Left lung (tissue), 4 donors: ENCODE measurements at regions not wholly inside any gene's neighbourhood (a gene's known extent, or its start where the extent isn't known, plus 50 kb on each side); places are given as distances from the start of the nearest gene placed in this dataset.
A peak's percentile ranks its signal among the peaks of the same experiment; 100 is the strongest.

Experiments used
- ATAC-seq: fragments of 200-7000 bp; cut with Tn5 transposase; one replicate; pipeline ENCODE4 v1.9.1; 2020; ENCODE audit warnings: moderate library complexity
- DNase-seq, 4 donors: peaks; one replicate each; pipeline ENCODE4 v3.0.0-alpha.2; 2013 to 2020
- H3K27ac ChIP-seq, 2 donors: fragments of 200-600 bp; sonication (generic) in 1 of 2; one replicate each; pipeline versions ENCODE4 v1.5.0 to v1.8.0; 2020 to 2021
- H3K27me3 ChIP-seq, 2 donors: fragments of 200-600 bp; sonication (generic) in 1 of 2; one replicate each; pipeline versions ENCODE4 v1.5.0 to v1.8.0; 2020 to 2021
- H3K36me3 ChIP-seq, 2 donors: fragments of 200-600 bp; sonication (generic) in 1 of 2; one replicate each; pipeline versions ENCODE4 v1.5.0 to v1.8.0; 2020 to 2021
- H3K4me1 ChIP-seq, 2 donors: fragments of 200-600 bp; one replicate each; pipeline ENCODE4 v1.8.0; 2021
- H3K4me3 ChIP-seq, 2 donors: fragments of 200-600 bp; sonication (generic) in 1 of 2; one replicate each; pipeline versions ENCODE4 v1.5.0 to v1.8.0; 2020 to 2021; ENCODE audit warnings: mild to moderate bottlenecking in 1 of 2
- H3K9me3 ChIP-seq, 2 donors: fragments of 200-600 bp; sonication (generic) in 1 of 2; one replicate each; pipeline versions ENCODE4 v1.5.0 to v1.8.0; 2020 to 2021
- CTCF ChIP-seq, 2 donors: fragments of 200-600 bp; sonication (generic) in 1 of 2; IDR thresholded peaks; one replicate each; pipeline versions ENCODE4 v1.5.0 to v1.8.0; 2021; ENCODE audit warnings: antibody characterized with exemption in 2 of 2
- intact Hi-C, 2 donors: fragments of 100-400 bp; cut with DNase I; formaldehyde crosslinking; loops; one replicate each; pipeline versions ENCODE4 v1.11.2 to v1.14.2; 2022
- donor health status: DM: no; HTN: yes; CAD: no.
- donor health status: DM: no; HTN: no; CAD: no.

- no peak overlapping the region for H3K4me3 ChIP-seq
- no peaks in the 10 kb centered on the region for H3K9me3 ChIP-seq
- DNase-seq = no peak
- ATAC-seq = no peak
- peaks cover 0 to 5% of the 10 kb centered on the region in 2 donors for H3K4me1 ChIP-seq
- TF ChIP-seq CTCF (IDR thresholded peaks at IDR 0.05) = no peak
- no peaks in the 10 kb centered on the region for H3K36me3 ChIP-seq
- no peaks in the 10 kb centered on the region for H3K27me3 ChIP-seq
- intact Hi-C loops = no loop called here
- H3K27ac ChIP-seq = no peak overlapping the region
These were observed 101.0 kb upstream of the ANKRD1 start for GRCh38 chr10:91021901-91022300.

- Histone ChIP-seq H3K27me3 (no peaks in the 10 kb centered on the region), H3K4me3 (no peak overlapping the region), H3K36me3 (no peaks in the 10 kb centered on the region), H3K9me3 (no peaks in the 10 kb centered on the region), H3K4me1 (peaks cover 0 to 5% of the 10 kb centered on the region in 2 donors), H3K27ac (no peak overlapping the region)
- ATAC-seq = no peak
- no peak for DNase-seq
- intact Hi-C loops = no loop called here
- no peak for TF ChIP-seq CTCF (IDR thresholded peaks at IDR 0.05)
These were observed 101.5 kb upstream of the ANKRD1 start for GRCh38 chr10:91022390-91022789.

- ATAC-seq (no peak), DNase-seq (peak in 2 of 4 donors; percentile 57 to 62)
- Histone ChIP-seq H3K9me3 (no peaks in the 10 kb centered on the region), H3K27me3 (no peaks in the 10 kb centered on the region), H3K4me3 (no peak overlapping the region), H3K36me3 (no peaks in the 10 kb centered on the region), H3K4me1 (peaks cover 0 to 5% of the 10 kb centered on the region in 2 donors), H3K27ac (peak overlapping the region in 1 of 2 donors; percentile 28)
- intact Hi-C loops = no loop called here
- no peak for TF ChIP-seq CTCF (IDR thresholded peaks at IDR 0.05)
These were observed 102.2 kb upstream of the ANKRD1 start for GRCh38 chr10:91022924-91023699.

GRCh38 chr10:91023700-91024398 lies 103.0 kb upstream of the ANKRD1 start:
- peak overlapping the region in 1 of 2 donors; percentile 28 for H3K27ac ChIP-seq
- no peaks in the 10 kb centered on the region for H3K27me3 ChIP-seq
- TF ChIP-seq CTCF (IDR thresholded peaks at IDR 0.05) = no peak
- no peaks in the 10 kb centered on the region for H3K9me3 ChIP-seq
- intact Hi-C loops = no loop called here
- DNase-seq (peak in 1 of 4 donors; percentile 35), ATAC-seq (no peak)
- no peaks in the 10 kb centered on the region for H3K36me3 ChIP-seq
- H3K4me1 ChIP-seq = peaks cover 0 to 5% of the 10 kb centered on the region in 2 donors
- H3K4me3 ChIP-seq = no peak overlapping the region

GRCh38 chr10:91024541-91024940 lies 103.7 kb upstream of the ANKRD1 start:
- H3K27ac ChIP-seq = peak overlapping the region in 1 of 2 donors; percentile 28

More at GRCh38 chr10:91024541-91024940, 103.7 kb upstream of the ANKRD1 start:
- ATAC-seq (no peak), DNase-seq (no peak)
- Histone ChIP-seq H3K36me3 (no peaks in the 10 kb centered on the region), H3K4me3 (no peak overlapping the region), H3K27me3 (no peaks in the 10 kb centered on the region), H3K4me1 (peaks cover 0 to 5% of the 10 kb centered on the region in 2 donors), H3K9me3 (no peaks in the 10 kb centered on the region)
- no peak for TF ChIP-seq CTCF (IDR thresholded peaks at IDR 0.05)
- intact Hi-C loops = no loop called here
